Neural progenitor cell (in vitro differentiated cells): ENCODE measurements at regions not wholly inside any gene's neighbourhood (a gene's known extent, or its start where the extent isn't known, plus 50 kb on each side); places are given as distances from the start of the nearest gene placed in this dataset.

Experiments
- CTCF ChIP-seq: fragments of 200-600 bp; sonication (generic); IDR thresholded peaks from 2 replicates; pipeline ENCODE4 v1.5.1; 2017; ENCODE audit warnings: antibody characterized with exemption, mild to moderate bottlenecking
- EZH2 ChIP-seq: fragments of 200-600 bp; sonication (generic); IDR thresholded peaks from 2 replicates; pipeline ENCODE4 v1.6.1; 2017; ENCODE audit warnings: antibody characterized with exemption, mild to moderate bottlenecking, moderate library complexity
- EZH2phosphoT487 ChIP-seq: fragments of 200-600 bp; sonication (generic); IDR thresholded peaks from 2 replicates; pipeline ENCODE4 v1.6.1; 2017; ENCODE audit warnings: antibody characterized with exemption

DNA sequence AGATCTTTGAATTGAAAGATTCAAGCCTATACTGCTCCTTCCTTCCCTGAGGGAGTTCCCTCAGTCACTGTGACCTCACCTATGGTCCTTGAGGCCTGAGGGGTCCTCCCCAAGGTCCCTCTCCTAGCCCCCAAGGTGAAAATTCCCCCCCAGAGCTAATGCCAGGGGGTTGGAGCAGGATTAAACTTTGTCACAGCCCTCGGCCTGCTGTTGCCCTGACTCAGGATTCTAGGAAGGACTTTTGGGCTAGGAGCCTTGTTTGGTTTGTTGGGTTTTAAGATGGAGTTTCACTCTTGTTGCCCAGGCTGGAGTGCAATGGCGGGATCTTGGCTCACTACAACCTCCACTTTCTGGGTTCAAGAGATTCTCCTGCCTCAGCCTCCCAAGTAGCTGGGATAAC lies 123.2 kb downstream of the C5orf15 start:
- TF ChIP-seq CTCF (no peak), EZH2phosphoT487 (no peak), EZH2 (no peak)
